GM21360 (cell line): ENCODE measurements at regions not wholly inside any gene's neighbourhood (a gene's known extent, or its start where the extent isn't known, plus 50 kb on each side); places are given as distances from the start of the nearest gene placed in this dataset.

Source experiments
- ATAC-seq: cut with Tn5 transposase; IDR thresholded peaks from one replicate; pipeline ENCODE4 v1.9.1; 2021; ENCODE audit warnings: mild to moderate bottlenecking, moderate library complexity; ENCODE audit not compliant: unreplicated experiment

- ATAC-seq, result no peak
These were observed 576.9 kb upstream of the SGCD start for GRCh38 chr5:155750101-155750500.

- no peak for ATAC-seq
These were observed 576.4 kb upstream of the SGCD start for GRCh38 chr5:155750571-155750970.

- no peak for ATAC-seq
These were observed 572.9 kb upstream of the SGCD start for GRCh38 chr5:155753943-155754581.

- no peak for ATAC-seq
These were observed 567.7 kb upstream of the SGCD start for GRCh38 chr5:155759252-155759651.

- ATAC-seq, result no peak
These were observed 567.0 kb upstream of the SGCD start for GRCh38 chr5:155759984-155760383.

- ATAC-seq, result no peak
These were observed 565.5 kb upstream of the SGCD start for GRCh38 chr5:155761502-155761901.

- no peak for ATAC-seq
These were observed 561.2 kb upstream of the SGCD start for GRCh38 chr5:155765715-155766114.

GRCh38 chr5:155767470-155767869 lies 559.5 kb upstream of the SGCD start:
- no peak for ATAC-seq

GRCh38 chr5:155768332-155768731 lies 558.6 kb upstream of the SGCD start:
- no peak for ATAC-seq

- ATAC-seq, result no peak
These were observed 554.8 kb upstream of the SGCD start for GRCh38 chr5:155772009-155772662.

- ATAC-seq, result no peak
These were observed 553.3 kb upstream of the SGCD start for GRCh38 chr5:155773680-155774079.

GRCh38 chr5:155780260-155780659 lies 546.7 kb upstream of the SGCD start:
- ATAC-seq, result no peak

- no peak for ATAC-seq
These were observed 543.7 kb upstream of the SGCD start for GRCh38 chr5:155783246-155783645.

GRCh38 chr5:155783791-155784190 lies 543.2 kb upstream of the SGCD start:
- no peak for ATAC-seq

GRCh38 chr5:155786108-155786507 lies 540.9 kb upstream of the SGCD start:
- ATAC-seq, result no peak

GRCh38 chr5:155792873-155793272 lies 534.1 kb upstream of the SGCD start:
- ATAC-seq, result no peak

GRCh38 chr5:155794795-155795194 lies 532.2 kb upstream of the SGCD start:
- no peak for ATAC-seq

- ATAC-seq, result no peak
These were observed 527.7 kb upstream of the SGCD start for GRCh38 chr5:155799308-155799707.

- no peak for ATAC-seq
These were observed 518.9 kb upstream of the SGCD start for GRCh38 chr5:155807884-155808576.

GRCh38 chr5:155815248-155815647 lies 511.7 kb upstream of the SGCD start:
- no peak for ATAC-seq

GRCh38 chr5:155822177-155822576 lies 504.8 kb upstream of the SGCD start:
- ATAC-seq, result no peak
